SK-N-MC (cell line): ENCODE measurements at regions not wholly inside any gene's neighbourhood (a gene's known extent, or its start where the extent isn't known, plus 50 kb on each side); places are given as distances from the start of the nearest gene placed in this dataset.

Source experiments
- DNase-seq: peaks from one replicate; pipeline ENCODE4 v3.0.0-alpha.2; 2011; ENCODE audit warnings: low read depth, low spot score
- H3K27ac ChIP-seq: fragments of 200-600 bp; sonication (generic); 2 replicates; pipeline ENCODE4 v1.5.1; 2016; ENCODE audit warnings: mixed run types
- H3K36me3 ChIP-seq: fragments of 200-600 bp; sonication (generic); 2 replicates; pipeline ENCODE4 v1.6.1; 2017; ENCODE audit warnings: antibody characterized with exemption, low read length, mixed read lengths; ENCODE audit not compliant: insufficient read depth
- H3K4me3 ChIP-seq: fragments of 200-600 bp; sonication (generic); 2 replicates; pipeline ENCODE4 v1.5.1; 2016
- H3K9ac ChIP-seq: fragments of 200-600 bp; sonication (generic); 2 replicates; pipeline ENCODE4 v1.8.0; 2017; ENCODE audit warnings: mixed run types, mixed read lengths; ENCODE audit not compliant: insufficient read length
- H3K9me3 ChIP-seq: fragments of 200-600 bp; sonication (generic); 2 replicates; pipeline ENCODE4 v1.6.1; 2017; ENCODE audit warnings: low read depth, mild to moderate bottlenecking, antibody characterized with exemption, low read length, moderate library complexity, mixed read lengths
- EZH2 ChIP-seq: fragments of 200-600 bp; sonication (generic); IDR thresholded peaks from one replicate; pipeline ENCODE4 v1.6.1; 2017; ENCODE audit warnings: antibody characterized with exemption
- FOXP2 ChIP-seq: optimal IDR thresholded peaks from 2 replicates; pipeline ENCODE3; 2011; ENCODE audit warnings: mild to moderate bottlenecking, moderate library complexity; ENCODE audit not compliant: insufficient read depth; ENCODE audit errors: extremely low read length, control extremely low read depth
- POLR2AphosphoS5 ChIP-seq: IDR thresholded peaks from 2 replicates; pipeline ENCODE4 v1.6.1; 2012; ENCODE audit warnings: mild to moderate bottlenecking, low read depth, low read length, borderline replicate concordance

- no peak overlapping the region for H3K27ac ChIP-seq
- DNase-seq = no peak
- H3K9me3 ChIP-seq = no peaks in the 10 kb centered on the region
- no peak overlapping the region for H3K4me3 ChIP-seq
- TF ChIP-seq FOXP2 = no peak
- TF ChIP-seq EZH2 = no peak
- TF ChIP-seq POLR2AphosphoS5 = no peak
- no peak overlapping the region for H3K9ac ChIP-seq
- H3K36me3 ChIP-seq = no peaks in the 10 kb centered on the region
Measured at GRCh38 chr3:166405896-166406295, 568.7 kb upstream of the BCHE start.

GRCh38 chr3:166405465-166405864 lies 568.2 kb upstream of the BCHE start:
- TF ChIP-seq POLR2AphosphoS5 (no peak), EZH2 (no peak), FOXP2 (no peak)
- DNase-seq = no peak

GRCh38 chr3:166390303-166390702 lies 553.1 kb upstream of the BCHE start:
- Histone ChIP-seq H3K36me3 (no peaks in the 10 kb centered on the region), H3K27ac (peak overlapping the region; percentile 84), H3K9me3 (peaks cover 8% of the 10 kb centered on the region; the same call in 1 of the 2 replicates), H3K4me3 (no peak overlapping the region; the same call in 1 of the 2 replicates), H3K9ac (no peak overlapping the region)
- no peak for DNase-seq
- TF ChIP-seq POLR2AphosphoS5 (no peak), FOXP2 (no peak), EZH2 (no peak)

More at GRCh38 chr3:166405465-166405864, 568.2 kb upstream of the BCHE start:
- Histone ChIP-seq H3K9me3 (no peaks in the 10 kb centered on the region), H3K9ac (no peak overlapping the region), H3K4me3 (no peak overlapping the region), H3K27ac (no peak overlapping the region), H3K36me3 (no peaks in the 10 kb centered on the region)

GRCh38 chr3:166388321-166388720 lies 551.1 kb upstream of the BCHE start:
- no peak for DNase-seq
- TF ChIP-seq EZH2 (no peak), POLR2AphosphoS5 (no peak), FOXP2 (no peak)
- no peak overlapping the region for H3K27ac ChIP-seq
- H3K9ac ChIP-seq = no peak overlapping the region
- H3K9me3 ChIP-seq = peaks cover 5% of the 10 kb centered on the region; the same call in 1 of the 2 replicates
- no peak overlapping the region for H3K4me3 ChIP-seq
- H3K36me3 ChIP-seq = no peaks in the 10 kb centered on the region

GRCh38 chr3:166372571-166373106 lies 535.4 kb upstream of the BCHE start:
- Histone ChIP-seq H3K4me3 (no peak overlapping the region), H3K27ac (no peak overlapping the region), H3K36me3 (no peaks in the 10 kb centered on the region), H3K9me3 (no peaks in the 10 kb centered on the region), H3K9ac (no peak overlapping the region)
- no peak for DNase-seq
- no peak for TF ChIP-seq EZH2
- no peak for TF ChIP-seq FOXP2
- TF ChIP-seq POLR2AphosphoS5 = no peak

- no peak for TF ChIP-seq POLR2AphosphoS5
- TF ChIP-seq FOXP2 = no peak
- TF ChIP-seq EZH2 = no peak
- Histone ChIP-seq H3K36me3 (no peaks in the 10 kb centered on the region), H3K9me3 (no peaks in the 10 kb centered on the region), H3K9ac (no peak overlapping the region), H3K27ac (no peak overlapping the region), H3K4me3 (no peak overlapping the region)
- DNase-seq = no peak
Measured at GRCh38 chr3:166367947-166368533, 530.8 kb upstream of the BCHE start.

- DNase-seq = no peak
- H3K27ac ChIP-seq = no peak overlapping the region
- no peak overlapping the region for H3K4me3 ChIP-seq
- no peaks in the 10 kb centered on the region for H3K36me3 ChIP-seq
- H3K9ac ChIP-seq = no peak overlapping the region
- H3K9me3 ChIP-seq = no peaks in the 10 kb centered on the region
- no peak for TF ChIP-seq EZH2
- no peak for TF ChIP-seq FOXP2
- TF ChIP-seq POLR2AphosphoS5 = no peak
Measured at GRCh38 chr3:166362698-166363097, 525.5 kb upstream of the BCHE start.

GRCh38 chr3:166360720-166361119 lies 523.5 kb upstream of the BCHE start:
- Histone ChIP-seq H3K9ac (no peak overlapping the region), H3K27ac (no peak overlapping the region), H3K36me3 (no peaks in the 10 kb centered on the region), H3K4me3 (no peak overlapping the region), H3K9me3 (no peaks in the 10 kb centered on the region)
- DNase-seq = no peak
- no peak for TF ChIP-seq EZH2
- no peak for TF ChIP-seq FOXP2

- TF ChIP-seq POLR2AphosphoS5 (no peak), EZH2 (no peak), FOXP2 (no peak)
- Histone ChIP-seq H3K36me3 (no peaks in the 10 kb centered on the region), H3K27ac (no peak overlapping the region), H3K9me3 (peaks cover 9% of the 10 kb centered on the region; the same call in 1 of the 2 replicates), H3K4me3 (no peak overlapping the region), H3K9ac (no peak overlapping the region)
- no peak for DNase-seq
Measured at GRCh38 chr3:166351461-166351860, 514.2 kb upstream of the BCHE start.
